Colonic mucosa (tissue), 4 donors: ENCODE measurements at regions not wholly inside any gene's neighbourhood (a gene's known extent, or its start where the extent isn't known, plus 50 kb on each side); places are given as distances from the start of the nearest gene placed in this dataset.

Experiments used
- DNase-seq: peaks from one replicate; pipeline ENCODE4 v3.0.0-alpha.2; 2020
- H3K27ac ChIP-seq: fragments of 200-600 bp; one replicate; pipeline ENCODE4 v1.8.0; 2021
- H3K27me3 ChIP-seq: fragments of 200-600 bp; one replicate; pipeline ENCODE4 v1.8.0; 2021
- H3K36me3 ChIP-seq: fragments of 200-600 bp; one replicate; pipeline ENCODE4 v1.8.0; 2021
- H3K4me1 ChIP-seq: fragments of 200-600 bp; one replicate; pipeline ENCODE4 v1.8.0; 2021; ENCODE audit warnings: mild to moderate bottlenecking
- H3K4me3 ChIP-seq: fragments of 200-600 bp; one replicate; pipeline ENCODE4 v1.8.0; 2021
- H3K9ac ChIP-seq, 2 donors: one replicate each; pipeline ENCODE4 v1.7.0; 2013; ENCODE audit warnings: control low read depth in 2 of 2, low read depth in 2 of 2, low read length in 2 of 2
- H3K9me3 ChIP-seq: fragments of 200-600 bp; one replicate; pipeline ENCODE4 v1.8.0; 2021
- intact Hi-C: fragments of 100-400 bp; cut with DNase I; formaldehyde crosslinking; loops from one replicate; pipeline ENCODE4 v1.14.1; 2022
- TF ChIP-seq, protein P1 (sequence below): fragments of 200-600 bp; IDR thresholded peaks from one replicate; pipeline ENCODE4 v1.8.0; 2022; ENCODE audit warnings: antibody characterized with exemption, mild to moderate bottlenecking
- donor health status: healthy.
- donor health status: DM: no; HTN: no; CAD: no.
- donor health status: DM: no; HTN: no; CAD: no.

DNA sequence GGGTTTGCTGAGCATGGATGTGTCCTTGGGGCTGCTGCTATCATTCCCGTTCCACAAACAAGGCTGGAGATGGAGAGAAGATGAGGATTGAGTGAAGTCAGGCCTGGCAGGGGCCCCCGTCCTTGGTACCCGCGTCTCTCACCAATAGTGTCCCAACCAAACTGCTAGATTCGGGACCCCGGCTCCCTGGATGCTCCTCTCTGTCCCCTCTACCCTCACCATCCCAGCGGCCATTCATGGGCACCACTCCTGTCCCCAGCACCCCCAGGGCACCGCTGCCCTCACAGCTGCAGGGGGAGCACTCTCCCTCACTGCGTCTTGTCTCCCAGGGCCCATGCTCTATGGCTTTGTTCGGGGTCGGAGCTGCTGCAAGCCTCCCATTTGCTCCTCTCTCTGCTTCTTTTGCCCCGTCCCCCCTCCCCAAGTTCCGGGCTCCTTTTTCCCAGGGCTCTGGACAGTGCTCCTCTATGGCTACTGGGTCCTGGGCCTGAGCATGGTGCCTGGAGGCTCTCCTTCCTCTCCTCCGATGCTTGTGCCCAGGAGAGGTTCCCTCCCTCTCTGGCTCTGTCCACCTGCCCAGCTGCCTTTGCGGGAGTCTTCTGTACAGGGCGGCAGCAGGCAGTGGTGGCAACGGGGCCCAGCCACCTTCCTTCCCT lies 219.5 kb downstream of the TEX29 start:
- no peaks in the 10 kb centered on the region for H3K36me3 ChIP-seq
- no peak for DNase-seq
- no peak overlapping the region for H3K9ac ChIP-seq
- no peak overlapping the region for H3K27ac ChIP-seq
- no peaks in the 10 kb centered on the region for H3K4me1 ChIP-seq
- intact Hi-C loops, result no loop called here
- H3K4me3 ChIP-seq, result no peak overlapping the region
- no peaks in the 10 kb centered on the region for H3K9me3 ChIP-seq
- TF ChIP-seq, protein P1, sequence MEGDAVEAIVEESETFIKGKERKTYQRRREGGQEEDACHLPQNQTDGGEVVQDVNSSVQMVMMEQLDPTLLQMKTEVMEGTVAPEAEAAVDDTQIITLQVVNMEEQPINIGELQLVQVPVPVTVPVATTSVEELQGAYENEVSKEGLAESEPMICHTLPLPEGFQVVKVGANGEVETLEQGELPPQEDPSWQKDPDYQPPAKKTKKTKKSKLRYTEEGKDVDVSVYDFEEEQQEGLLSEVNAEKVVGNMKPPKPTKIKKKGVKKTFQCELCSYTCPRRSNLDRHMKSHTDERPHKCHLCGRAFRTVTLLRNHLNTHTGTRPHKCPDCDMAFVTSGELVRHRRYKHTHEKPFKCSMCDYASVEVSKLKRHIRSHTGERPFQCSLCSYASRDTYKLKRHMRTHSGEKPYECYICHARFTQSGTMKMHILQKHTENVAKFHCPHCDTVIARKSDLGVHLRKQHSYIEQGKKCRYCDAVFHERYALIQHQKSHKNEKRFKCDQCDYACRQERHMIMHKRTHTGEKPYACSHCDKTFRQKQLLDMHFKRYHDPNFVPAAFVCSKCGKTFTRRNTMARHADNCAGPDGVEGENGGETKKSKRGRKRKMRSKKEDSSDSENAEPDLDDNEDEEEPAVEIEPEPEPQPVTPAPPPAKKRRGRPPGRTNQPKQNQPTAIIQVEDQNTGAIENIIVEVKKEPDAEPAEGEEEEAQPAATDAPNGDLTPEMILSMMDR, result no peak
- H3K27me3 ChIP-seq, result no peaks in the 10 kb centered on the region

DNA sequence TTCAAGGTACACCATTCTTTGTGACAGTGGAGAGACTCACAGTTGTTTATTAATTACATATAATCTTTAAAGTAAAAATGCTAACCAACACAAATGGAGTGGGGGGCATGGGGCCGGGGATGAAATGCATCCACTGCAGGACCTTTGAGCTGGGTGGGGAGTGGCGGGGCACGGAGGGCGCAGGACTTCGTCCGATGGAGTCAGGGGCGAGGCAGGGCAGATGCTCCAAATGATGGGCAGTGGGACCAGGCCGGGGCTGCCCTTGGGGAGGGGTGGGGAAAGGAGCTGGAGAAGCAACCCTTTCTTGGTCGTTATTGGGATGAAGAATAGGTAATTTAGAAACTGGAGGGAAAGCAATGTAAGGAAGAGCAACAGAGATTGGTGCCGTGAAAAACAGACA lies 220.0 kb downstream of the TEX29 start:
- H3K9me3 ChIP-seq, result no peaks in the 10 kb centered on the region
- DNase-seq, result no peak
- TF ChIP-seq, protein P1, result no peak
- no peak overlapping the region for H3K27ac ChIP-seq
- H3K9ac ChIP-seq, result no peak overlapping the region
- intact Hi-C loops, result no loop called here
- H3K27me3 ChIP-seq, result no peaks in the 10 kb centered on the region
- H3K4me1 ChIP-seq, result no peaks in the 10 kb centered on the region
- H3K4me3 ChIP-seq, result no peak overlapping the region
- H3K36me3 ChIP-seq, result no peaks in the 10 kb centered on the region

DNA sequence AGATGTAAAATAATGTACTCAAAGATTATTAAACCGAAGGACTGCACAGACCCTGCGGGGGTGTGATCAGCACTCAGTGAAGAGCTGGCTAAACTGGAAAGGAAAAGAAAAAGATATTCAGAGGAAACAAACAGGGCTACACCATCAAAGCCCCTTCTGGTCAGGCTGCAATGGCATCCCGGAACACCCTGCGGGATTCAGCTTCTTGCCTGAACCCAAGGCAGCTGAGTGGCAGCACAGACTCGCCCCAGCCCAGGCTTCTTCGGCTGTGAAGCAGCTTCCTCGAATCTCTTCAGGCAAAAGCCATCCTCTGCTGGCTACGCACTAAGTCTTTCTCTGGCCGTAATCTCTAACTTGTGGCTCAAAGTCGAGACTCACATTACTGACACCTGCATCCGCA lies 220.9 kb downstream of the TEX29 start:
- intact Hi-C loops, result no loop called here
- no peaks in the 10 kb centered on the region for H3K9me3 ChIP-seq
- no peaks in the 10 kb centered on the region for H3K27me3 ChIP-seq
- no peak overlapping the region for H3K9ac ChIP-seq
- TF ChIP-seq, protein P1, result no peak
- H3K36me3 ChIP-seq, result no peaks in the 10 kb centered on the region
- H3K4me3 ChIP-seq, result no peak overlapping the region
- H3K27ac ChIP-seq, result no peak overlapping the region
- H3K4me1 ChIP-seq, result no peaks in the 10 kb centered on the region
- no peak for DNase-seq

GRCh38 chr13:111541752-111542529 lies 221.5 kb downstream of the TEX29 start:
- Histone ChIP-seq H3K36me3 (no peaks in the 10 kb centered on the region), H3K9me3 (no peaks in the 10 kb centered on the region), H3K4me3 (no peak overlapping the region), H3K4me1 (no peaks in the 10 kb centered on the region), H3K9ac (no peak overlapping the region), H3K27me3 (no peaks in the 10 kb centered on the region), H3K27ac (no peak overlapping the region)
- TF ChIP-seq, protein P1, result no peak
- no peak for DNase-seq
- intact Hi-C loops, result no loop called here

GRCh38 chr13:111542530-111543341 lies 222.3 kb downstream of the TEX29 start:
- TF ChIP-seq, protein P1, result no peak
- Histone ChIP-seq H3K27ac (no peak overlapping the region), H3K27me3 (no peaks in the 10 kb centered on the region), H3K4me1 (no peaks in the 10 kb centered on the region), H3K9ac (no peak overlapping the region), H3K4me3 (no peak overlapping the region), H3K36me3 (no peaks in the 10 kb centered on the region), H3K9me3 (no peaks in the 10 kb centered on the region)
- DNase-seq, result no peak
- intact Hi-C loops, result no loop called here
